ENCODE measurements at regions not wholly inside any gene's neighbourhood (a gene's known extent, or its start where the extent isn't known, plus 50 kb on each side); places are given as distances from the start of the nearest gene placed in this dataset.

- H3K27me3 ChIP-seq: no peaks in the 10 kb centered on the region
- H3K36me3 ChIP-seq: no peaks in the 10 kb centered on the region
- peaks cover 0 to 50% (median 23%) of the 10 kb centered on the region in 12 donors for H3K4me1 ChIP-seq
- TF ChIP-seq POLR2A (IDR thresholded peaks at IDR 0.05) (no peak), CTCF (IDR thresholded peaks at IDR 0.05) (peak; percentile 56 to 83 (median 76))
- H3K27ac ChIP-seq: peak overlapping the region in 4 of 12 donors; percentile 29 to 49 (median 44)
- intact Hi-C loops (cut with DNase I): loop anchor here in 9 of 10 donors (1.0 to 10.0 kb wide), 18 partner anchors 89 to 407 kb away; partner anchors contain the start of genes PERP (in 6 of the 9) and TNFAIP3 (in 3 of the 9)
- DNase-seq (peak; percentile 47 to 74 (median 58)), ATAC-seq (peak; percentile 39 to 68 (median 52))
- H3K4me3 ChIP-seq: no peak overlapping the region
- WGBS, 4 donors: 42 to 52% (median 49%) methylated on average over 11 of the region's 11 CpGs
- H3K9me3 ChIP-seq: no peaks in the 10 kb centered on the region
Observed at GRCh38 chr6:137705160-137706082, 161.6 kb upstream of the TNFAIP3 start.

GRCh38 chr6:137706083-137706750 is 160.8 kb upstream of the TNFAIP3 start:
- ATAC-seq (no peak), DNase-seq (no peak)
- 71 to 73% (median 72%) methylated on average over 10 of the region's 10 CpGs for WGBS, 4 donors

DNA sequence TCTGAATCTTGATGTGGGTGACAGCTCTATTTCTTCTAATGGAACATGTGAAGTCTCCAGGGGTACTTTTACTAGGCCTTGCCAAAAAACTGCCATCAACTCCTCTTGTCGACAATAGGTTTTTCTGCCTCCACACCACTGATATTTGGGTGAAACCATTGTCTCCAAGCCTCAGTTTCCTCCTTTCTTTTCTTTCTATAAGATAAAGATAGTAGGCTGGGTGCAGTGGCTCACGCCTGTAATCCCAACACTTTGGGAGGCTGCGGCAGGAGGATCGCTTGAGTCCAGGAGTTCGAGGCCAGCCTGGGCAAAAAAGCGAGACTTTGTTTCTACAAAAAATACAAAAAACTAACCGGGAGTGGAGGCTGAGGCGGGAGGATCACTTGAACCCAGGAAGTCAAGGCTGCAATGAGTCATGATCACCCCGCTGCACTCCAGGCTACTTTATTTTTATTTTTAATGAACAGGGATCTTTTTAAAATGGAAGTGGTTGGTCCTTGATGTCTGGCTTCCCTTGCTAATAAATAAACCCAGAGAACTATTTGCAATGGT is 159.9 kb upstream of the TNFAIP3 start:
- Histone ChIP-seq H3K27ac (peak overlapping the region in 1 of 12 donors; percentile 53), H3K4me3 (no peak overlapping the region), H3K9me3 (no peaks in the 10 kb centered on the region), H3K27me3 (no peaks in the 10 kb centered on the region), H3K36me3 (no peaks in the 10 kb centered on the region), H3K4me1 (peaks cover 0 to 36% (median 17%) of the 10 kb centered on the region in 12 donors)
- no peak for DNase-seq
- 87% methylated on average over 9 of the region's 9 CpGs for WGBS, 4 donors
- intact Hi-C loops (cut with DNase I): loop anchor here in 9 of 10 donors (2.0 to 10.0 kb wide), 16 partner anchors 88 to 405 kb away; partner anchors contain the start of genes PERP (in 6 of the 9) and TNFAIP3 (in 1 of the 9)
- TF ChIP-seq POLR2A (IDR thresholded peaks at IDR 0.05) (no peak), CTCF (IDR thresholded peaks at IDR 0.05) (no peak)
- ATAC-seq: no peak

More at GRCh38 chr6:137706083-137706750, 160.8 kb upstream of the TNFAIP3 start:
- Histone ChIP-seq H3K27me3 (no peaks in the 10 kb centered on the region), H3K27ac (no peak overlapping the region), H3K4me3 (no peak overlapping the region), H3K4me1 (peaks cover 0 to 42% (median 21%) of the 10 kb centered on the region in 12 donors), H3K9me3 (no peaks in the 10 kb centered on the region), H3K36me3 (no peaks in the 10 kb centered on the region)
- TF ChIP-seq CTCF (IDR thresholded peaks at IDR 0.05) (no peak), POLR2A (IDR thresholded peaks at IDR 0.05) (no peak)
- intact Hi-C loops (cut with DNase I): loop anchor here in 9 of 10 donors (2.0 to 10.0 kb wide), 16 partner anchors 89 to 406 kb away; partner anchors contain the start of genes PERP (in 6 of the 9) and TNFAIP3 (in 1 of the 9)

All from heart left ventricle (tissue), 16 donors.